GM12864 (cell line): ENCODE measurements at regions not wholly inside any gene's neighbourhood (a gene's known extent, or its start where the extent isn't known, plus 50 kb on each side); places are given as distances from the start of the nearest gene placed in this dataset.

ENCODE experiments used
- DNase-seq: peaks from one replicate; pipeline ENCODE4 v3.0.0-alpha.2; 2011; ENCODE audit warnings: low read depth
- H3K4me3 ChIP-seq: 2 replicates; pipeline ENCODE4 v1.5.1; 2011; ENCODE audit warnings: mild to moderate bottlenecking, low read depth, low read length, control low read depth
- CTCF ChIP-seq: IDR thresholded peaks from 2 replicates; pipeline ENCODE4 v1.5.1; 2011; ENCODE audit warnings: low read depth, mild to moderate bottlenecking, moderate library complexity, low read length, control low read depth, inconsistent platforms; ENCODE audit errors: missing control alignments

GRCh38 chr11:100581318-100581717, 105.8 kb upstream of the ARHGAP42 start:
- TF ChIP-seq CTCF: no peak
- DNase-seq: no peak
- no peak overlapping the region for H3K4me3 ChIP-seq

GRCh38 chr11:100584201-100584985, 102.7 kb upstream of the ARHGAP42 start:
- DNase-seq: no peak
- TF ChIP-seq CTCF: no peak
- H3K4me3 ChIP-seq: no peak overlapping the region

- no peak overlapping the region for H3K4me3 ChIP-seq
- TF ChIP-seq CTCF: no peak
- no peak for DNase-seq
Observed at GRCh38 chr11:100585728-100586127, 101.4 kb upstream of the ARHGAP42 start.

GRCh38 chr11:100586361-100587101, 100.6 kb upstream of the ARHGAP42 start:
- no peak overlapping the region for H3K4me3 ChIP-seq
- no peak for TF ChIP-seq CTCF
- no peak for DNase-seq

GRCh38 chr11:100592619-100593260, 94.3 kb upstream of the ARHGAP42 start:
- H3K4me3 ChIP-seq: no peak overlapping the region
- DNase-seq: no peak
- TF ChIP-seq CTCF: no peak

GRCh38 chr11:100593291-100593690, 93.8 kb upstream of the ARHGAP42 start:
- no peak for DNase-seq
- H3K4me3 ChIP-seq: no peak overlapping the region
- no peak for TF ChIP-seq CTCF
